H7 (cell line): ENCODE measurements at regions not wholly inside any gene's neighbourhood (a gene's known extent, or its start where the extent isn't known, plus 50 kb on each side); places are given as distances from the start of the nearest gene placed in this dataset.
"Not testable (repeated sequence)": the region's sequence is repeated elsewhere in the genome, so short reads cannot be mapped to it uniquely, and the experiment has no call there.

Experiments
- DNase-seq: peaks from one replicate; pipeline ENCODE4 v3.0.0; 2012
- H3K27me3 ChIP-seq: 2 replicates; pipeline ENCODE4 v1.6.0; 2011; ENCODE audit warnings: mild to moderate bottlenecking, low read length; ENCODE audit not compliant: control insufficient read depth, insufficient read depth
- H3K36me3 ChIP-seq: replicated peaks from 2 replicates; pipeline ENCODE4 v1.5.1; 2011; ENCODE audit warnings: low read length; ENCODE audit not compliant: control insufficient read depth, insufficient read depth
- H3K4me3 ChIP-seq: 2 replicates; pipeline ENCODE4 v1.5.1; 2011; ENCODE audit warnings: low read depth, mild to moderate bottlenecking, control low read depth, low read length, moderate library complexity; ENCODE audit not compliant: insufficient read depth

DNA sequence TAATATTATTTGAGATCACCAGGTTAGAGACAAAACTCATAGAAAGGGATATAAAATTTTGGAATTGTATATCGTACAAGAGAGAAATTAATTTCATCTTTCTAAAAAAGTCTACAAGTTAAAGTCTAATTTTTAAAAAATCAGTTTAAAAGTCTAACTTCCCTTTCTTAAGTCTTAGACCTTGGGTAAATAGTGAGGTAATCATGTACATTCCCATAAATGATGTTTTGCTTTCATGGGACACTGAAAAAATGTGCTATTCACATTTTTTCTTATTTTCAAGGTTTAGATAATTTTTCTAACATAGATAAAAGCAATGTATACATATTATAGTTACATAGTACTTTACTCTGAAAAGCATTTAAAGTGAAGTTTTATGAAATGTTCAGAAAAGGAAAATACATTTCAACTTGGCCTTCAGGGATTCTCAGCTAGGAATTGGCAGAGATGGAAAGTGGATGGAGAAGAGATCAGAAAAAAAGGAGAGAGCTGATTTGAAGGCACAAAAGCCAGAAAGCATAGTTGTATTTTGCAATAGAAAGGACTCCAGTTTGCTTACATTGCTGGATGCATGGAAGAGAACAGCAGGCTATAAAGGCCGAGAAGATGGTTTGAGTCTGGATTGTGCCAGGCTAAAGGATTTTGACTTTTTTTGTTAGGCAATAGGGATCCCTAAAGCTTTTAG, 194.0 kb downstream of the CASP12 start:
- no peak overlapping the region for H3K4me3 ChIP-seq

DNA sequence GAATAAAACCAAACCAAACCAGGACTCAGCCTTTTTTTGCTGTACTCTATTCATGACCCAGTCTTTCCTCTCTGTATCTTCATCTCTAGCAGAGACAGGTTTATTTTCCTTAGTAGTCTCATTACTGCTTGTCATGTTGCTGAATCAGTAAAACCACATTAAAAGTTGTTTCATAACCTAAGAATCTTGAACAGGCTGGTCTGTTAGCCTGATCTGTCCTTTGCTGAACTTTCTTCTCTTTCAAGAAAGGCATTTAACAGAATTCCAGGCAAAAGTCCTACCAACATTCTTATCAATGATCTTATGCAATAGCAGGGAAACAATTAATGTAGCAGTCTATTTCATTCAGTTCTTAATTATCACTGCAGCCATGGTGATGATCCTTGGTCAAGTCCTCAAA, 197.7 kb downstream of the CASP12 start:
- Histone ChIP-seq H3K36me3 (no peaks in the 10 kb centered on the region), H3K27me3 (no peaks in the 10 kb centered on the region), H3K4me3 (no peak overlapping the region)
- no peak for DNase-seq

More for the DNA sequence above, 194.0 kb downstream of the CASP12 start:
- H3K27me3 ChIP-seq, result no peaks in the 10 kb centered on the region
- no peak for DNase-seq
- no peaks in the 10 kb centered on the region for H3K36me3 ChIP-seq

DNA sequence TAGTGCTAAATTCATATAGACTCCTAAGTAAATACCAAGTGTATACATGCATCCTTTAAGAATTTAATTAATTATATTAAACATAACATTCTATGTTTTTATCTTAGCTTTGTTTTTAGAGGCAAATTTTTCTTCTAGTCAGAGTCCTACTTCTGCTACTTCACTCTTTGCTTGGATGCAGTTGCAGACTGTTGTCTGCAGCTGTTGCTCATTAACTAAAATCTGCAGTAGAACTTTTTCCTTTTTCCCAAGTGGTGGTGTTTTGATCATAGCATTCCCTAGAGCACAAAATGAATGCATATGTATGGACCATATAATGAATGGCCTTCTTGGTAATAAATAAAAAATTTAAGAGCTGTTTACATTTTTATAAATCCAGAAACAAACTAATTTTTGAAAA, 198.3 kb downstream of the CASP12 start:
- no peaks in the 10 kb centered on the region for H3K27me3 ChIP-seq
- no peaks in the 10 kb centered on the region for H3K36me3 ChIP-seq
- no peak for DNase-seq
- no peak overlapping the region for H3K4me3 ChIP-seq

DNA sequence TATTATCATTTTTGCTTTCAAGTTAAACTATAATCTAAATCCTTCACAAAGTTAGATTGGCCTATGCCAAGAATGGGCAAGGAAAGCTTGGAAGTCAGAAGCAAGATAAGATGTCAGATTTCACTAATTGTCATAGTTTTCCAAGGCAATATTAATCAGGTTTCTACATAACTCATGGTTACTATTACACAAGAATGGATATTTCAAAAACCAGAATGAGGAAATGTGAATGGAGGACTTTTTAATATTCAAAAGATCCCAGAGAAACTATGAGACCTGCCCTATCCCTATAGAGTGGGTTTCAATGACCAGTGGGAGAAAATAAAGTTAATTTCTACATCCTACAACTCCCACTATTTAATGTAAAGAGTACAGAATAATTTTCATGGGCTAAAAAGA, 203.2 kb downstream of the CASP12 start:
- Histone ChIP-seq H3K36me3 (no peaks in the 10 kb centered on the region), H3K27me3 (no peaks in the 10 kb centered on the region), H3K4me3 (no peak overlapping the region)
- no peak for DNase-seq

DNA sequence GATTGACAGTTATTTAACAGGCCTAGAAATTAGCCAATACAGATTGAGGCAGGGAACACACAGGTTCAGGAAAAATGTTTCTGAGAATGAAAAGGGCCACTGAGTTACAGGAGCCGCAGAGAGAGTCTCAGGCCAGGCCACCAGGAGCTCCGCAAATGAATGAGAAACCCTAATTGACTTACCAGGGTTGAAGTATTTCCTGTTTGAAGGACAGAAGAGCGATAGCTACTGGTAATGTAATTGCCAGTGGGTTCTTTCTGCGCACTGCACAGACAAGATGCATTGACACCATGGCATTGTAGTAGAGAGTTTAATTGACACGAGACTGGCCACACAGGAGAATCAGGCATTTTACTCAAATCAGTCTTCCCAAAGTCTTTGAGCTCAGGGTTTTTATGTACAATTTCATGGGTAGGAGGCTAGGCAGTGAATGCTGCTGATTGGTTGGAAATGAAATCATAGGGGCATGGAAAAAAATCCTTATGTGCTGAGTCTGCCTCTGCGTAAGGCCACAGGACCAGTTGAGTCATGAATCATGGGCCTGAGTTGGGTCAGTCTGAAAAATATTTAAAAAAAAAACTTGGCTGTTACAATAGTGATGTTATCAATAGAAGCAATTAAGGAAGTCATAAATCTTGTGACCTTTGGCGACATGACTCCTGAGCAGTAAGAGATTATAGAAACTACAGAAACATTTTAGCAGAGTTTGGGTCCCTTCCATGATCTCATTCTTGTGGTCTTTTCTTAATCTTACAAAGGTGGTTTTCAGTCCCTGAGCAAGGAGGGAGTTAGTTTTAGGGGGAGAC, 203.8 kb downstream of the CASP12 start:
- DNase-seq, result no peak
- Histone ChIP-seq H3K36me3 (no peaks in the 10 kb centered on the region), H3K4me3 (no peak overlapping the region), H3K27me3 (no peaks in the 10 kb centered on the region)

DNA sequence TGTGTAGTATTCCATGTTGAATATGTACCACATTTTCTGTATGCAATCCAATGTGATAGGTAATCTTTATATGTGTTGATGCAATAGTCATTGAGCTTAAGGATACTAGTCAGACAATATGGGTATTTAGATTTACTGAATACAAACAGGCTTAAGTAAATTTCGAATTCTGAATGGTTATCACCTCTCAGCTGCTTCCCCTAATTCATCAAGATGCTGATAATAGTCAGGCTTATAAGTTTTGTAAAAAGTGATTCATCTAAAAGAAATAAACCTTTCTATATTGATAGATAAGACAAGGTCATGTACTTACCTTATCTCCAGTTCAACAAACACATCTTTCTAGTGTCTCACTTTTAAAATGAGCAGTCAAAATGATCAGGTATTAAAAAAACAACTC, 205.5 kb downstream of the CASP12 start:
- H3K36me3 ChIP-seq, result no peaks in the 10 kb centered on the region
- no peak overlapping the region for H3K4me3 ChIP-seq
- no peaks in the 10 kb centered on the region for H3K27me3 ChIP-seq
- no peak for DNase-seq

DNA sequence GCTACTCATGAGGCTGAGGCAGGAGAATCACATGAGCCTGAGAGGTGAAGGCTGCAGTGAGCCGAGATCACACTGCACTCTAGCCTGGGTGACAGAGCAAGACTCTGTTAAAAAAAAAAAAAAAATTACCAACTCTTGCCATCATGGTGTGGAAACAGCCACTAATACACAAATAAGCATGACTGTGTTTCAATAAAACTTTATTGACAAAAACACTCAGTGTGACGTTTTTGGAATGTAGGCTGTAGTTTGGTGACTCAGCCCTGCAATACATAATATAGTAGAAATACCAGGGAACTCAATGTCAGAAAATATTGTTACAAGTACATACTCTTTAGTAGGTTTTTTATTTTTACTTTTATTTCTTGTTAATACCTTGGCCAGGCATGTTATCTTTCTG, 207.1 kb downstream of the CASP12 start:
- Histone ChIP-seq H3K27me3 (no peaks in the 10 kb centered on the region), H3K4me3 (no peak overlapping the region), H3K36me3 (no peaks in the 10 kb centered on the region)
- no peak for DNase-seq

DNA sequence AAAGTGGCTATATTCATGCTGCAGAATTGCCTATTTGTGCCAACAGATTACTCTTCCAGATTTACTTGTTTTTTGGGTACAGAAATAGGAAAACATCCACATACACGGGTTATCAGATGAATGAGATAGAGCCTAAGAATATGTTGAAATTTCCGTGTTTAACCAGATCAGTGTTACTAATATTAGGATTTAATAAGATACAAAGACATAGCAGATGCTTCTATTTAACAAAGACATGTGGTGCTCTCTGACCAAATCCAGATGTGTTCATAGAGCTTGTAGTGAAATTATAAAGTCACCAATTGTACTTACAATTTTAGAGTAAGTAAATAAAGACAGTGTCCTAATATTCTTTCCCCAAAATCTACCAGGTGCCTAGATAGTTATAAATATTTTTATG, 208.0 kb downstream of the CASP12 start:
- Histone ChIP-seq H3K36me3 (no peaks in the 10 kb centered on the region), H3K4me3 (no peak overlapping the region), H3K27me3 (no peaks in the 10 kb centered on the region)
- DNase-seq, result no peak

DNA sequence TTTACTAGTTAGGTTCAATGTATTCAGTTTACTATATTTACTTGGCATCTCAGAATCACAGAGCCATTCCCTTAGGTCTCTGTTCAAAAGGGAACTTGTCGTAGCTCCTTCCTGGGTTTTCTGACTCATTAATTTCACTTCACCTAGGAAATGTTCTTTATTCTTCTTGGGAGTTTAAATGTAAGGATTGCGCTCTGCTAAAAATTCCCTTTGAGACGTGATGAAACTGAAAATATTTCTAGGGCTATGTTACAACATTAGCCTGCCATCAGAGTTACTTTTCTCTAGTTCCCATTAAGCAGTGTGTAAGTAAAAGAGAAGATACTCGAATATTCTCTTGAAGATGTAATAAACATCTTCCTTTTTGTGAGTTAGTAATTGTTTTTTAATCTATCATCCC, 209.5 kb downstream of the CASP12 start:
- DNase-seq, result no peak
- no peaks in the 10 kb centered on the region for H3K36me3 ChIP-seq
- no peaks in the 10 kb centered on the region for H3K27me3 ChIP-seq

DNA sequence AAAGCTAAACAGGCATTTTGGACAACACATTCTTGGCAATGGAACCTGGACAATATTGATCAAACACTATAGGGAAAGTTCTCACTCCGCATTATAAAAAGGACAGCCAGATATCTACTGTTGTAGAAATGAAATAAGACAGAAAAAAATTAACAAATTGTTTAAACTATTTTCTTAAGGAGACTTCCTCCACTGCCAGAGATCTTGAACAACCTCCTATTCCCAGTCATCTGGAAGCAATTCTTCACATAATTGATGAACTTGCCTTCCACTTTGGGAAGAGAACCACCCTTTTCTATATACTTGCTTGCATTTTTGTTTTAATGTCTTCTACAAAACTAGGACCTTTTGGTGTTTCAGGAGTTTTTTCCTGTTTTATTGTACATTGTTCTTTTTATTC, 216.1 kb downstream of the CASP12 start:
- H3K36me3 ChIP-seq, result no peaks in the 10 kb centered on the region
- no peak overlapping the region for H3K4me3 ChIP-seq
- no peak for DNase-seq
- H3K27me3 ChIP-seq, result no peaks in the 10 kb centered on the region

More for the DNA sequence above, 209.5 kb downstream of the CASP12 start:
- H3K4me3 ChIP-seq, result no peak overlapping the region

DNA sequence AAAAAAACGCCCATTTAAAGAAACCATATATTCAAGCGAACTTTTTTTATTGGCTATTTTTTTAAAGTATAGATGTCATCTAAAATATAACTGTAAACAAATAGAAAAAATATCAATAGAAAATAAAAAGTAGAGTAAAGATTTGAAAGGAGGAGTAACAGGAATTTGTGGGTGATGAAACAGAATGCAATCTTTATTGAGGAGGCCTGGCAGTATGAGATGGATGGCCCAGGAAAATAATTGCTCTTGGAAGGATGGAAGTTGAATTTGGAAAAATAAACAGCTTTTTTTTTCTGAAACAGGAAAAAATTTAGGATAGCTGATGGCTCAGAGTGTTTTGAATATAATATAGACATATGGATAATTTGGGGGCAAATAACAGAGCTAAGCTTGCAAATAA, 219.0 kb downstream of the CASP12 start:
- no peaks in the 10 kb centered on the region for H3K36me3 ChIP-seq
- no peak overlapping the region for H3K4me3 ChIP-seq
- no peak for DNase-seq
- H3K27me3 ChIP-seq, result no peaks in the 10 kb centered on the region

DNA sequence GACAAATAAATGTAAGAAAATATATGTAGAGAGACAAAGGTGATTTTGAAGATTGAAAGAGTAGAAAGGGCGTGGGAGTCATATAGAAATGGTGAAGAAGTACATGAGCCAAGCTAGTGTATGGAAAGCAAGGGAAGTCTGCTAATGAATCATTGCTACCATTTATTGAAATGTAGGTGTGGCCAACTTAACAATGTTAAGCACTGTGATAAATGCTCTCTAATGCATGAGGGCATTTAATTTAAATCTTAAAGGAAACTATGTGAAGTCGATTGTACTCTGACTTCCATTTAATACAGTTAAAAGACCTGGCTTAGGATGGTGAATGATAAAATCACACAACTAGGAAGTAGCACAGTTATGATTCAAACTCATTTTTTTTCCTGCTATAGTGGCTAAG, 219.9 kb downstream of the CASP12 start:
- no peaks in the 10 kb centered on the region for H3K36me3 ChIP-seq
- H3K27me3 ChIP-seq, result no peaks in the 10 kb centered on the region
- DNase-seq, result no peak
- H3K4me3 ChIP-seq, result no peak overlapping the region

DNA sequence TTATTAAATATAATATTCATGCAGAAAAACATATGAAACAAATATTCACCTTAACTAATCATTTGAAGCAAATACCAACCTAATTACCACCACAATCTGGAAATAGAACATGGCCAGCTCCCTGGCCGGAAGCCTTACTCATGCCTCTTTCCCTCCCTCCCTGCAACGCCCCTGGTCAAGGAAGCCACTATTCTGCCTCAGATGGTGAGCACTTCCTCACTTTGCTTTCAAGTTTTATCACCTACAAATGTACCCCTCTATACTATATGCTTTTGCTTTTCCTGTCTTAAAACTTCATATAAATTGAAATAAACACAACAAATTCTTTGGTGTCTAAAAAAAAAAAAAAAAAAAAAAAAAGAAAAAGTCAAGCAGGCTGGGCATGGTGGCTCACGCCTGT, 221.2 kb downstream of the CASP12 start:
- H3K4me3 ChIP-seq, DNase-seq, H3K36me3 ChIP-seq: not testable (repeated sequence)

DNA sequence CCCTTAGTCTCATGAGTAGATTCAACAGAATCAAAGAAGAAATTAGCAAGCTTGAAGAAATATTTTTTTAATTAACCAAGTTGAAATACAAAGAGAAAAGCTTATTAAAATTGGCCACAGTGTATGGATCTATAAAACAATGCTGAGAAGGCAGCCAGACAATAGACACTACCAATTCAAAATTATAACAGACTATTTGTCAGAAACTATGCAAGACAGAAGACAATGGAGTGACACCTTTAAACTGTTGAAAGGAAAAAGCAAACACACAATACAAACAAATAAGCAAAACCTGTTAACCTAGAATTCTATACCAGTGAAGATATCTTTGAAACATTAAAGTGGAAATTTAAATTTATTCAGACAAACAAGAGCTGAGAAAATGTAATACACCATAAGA, 225.4 kb downstream of the CASP12 start:
- H3K4me3 ChIP-seq, result no peak overlapping the region
- H3K27me3 ChIP-seq, result no peaks in the 10 kb centered on the region
- no peaks in the 10 kb centered on the region for H3K36me3 ChIP-seq
- no peak for DNase-seq

More for the DNA sequence above, 221.2 kb downstream of the CASP12 start:
- H3K27me3 ChIP-seq, result not testable (repeated sequence)

DNA sequence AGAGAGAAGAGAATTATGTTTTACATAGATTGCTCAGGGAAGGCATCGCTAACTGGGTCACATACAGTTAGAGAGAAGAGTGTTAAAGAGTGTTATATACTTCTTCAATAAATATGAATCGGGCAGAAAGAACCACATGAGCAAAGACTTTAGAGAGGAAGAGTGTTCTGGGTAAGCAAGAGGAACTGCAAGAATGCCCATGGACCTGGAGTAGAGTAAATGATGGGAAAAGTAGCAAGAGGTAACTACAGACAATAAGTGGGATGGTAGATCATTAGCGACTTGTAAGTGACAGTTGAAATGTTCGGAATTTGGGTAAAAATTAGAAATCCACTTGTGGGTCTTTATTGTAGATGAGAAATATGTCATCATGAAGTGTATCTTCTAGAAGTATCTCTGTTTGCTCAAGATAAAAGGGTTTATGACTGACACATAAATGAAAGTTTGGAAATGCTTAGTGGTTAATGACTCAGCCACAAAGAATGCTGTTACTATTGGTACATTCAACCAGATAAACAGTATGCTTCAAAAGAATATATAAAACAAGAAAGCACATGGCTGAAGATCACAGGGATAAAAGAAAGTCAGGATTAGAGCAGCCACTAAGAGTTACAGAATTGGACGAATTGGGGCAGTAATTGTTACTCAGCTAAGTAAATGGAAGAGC, 229.3 kb downstream of the CASP12 start:
- Histone ChIP-seq H3K36me3 (no peaks in the 10 kb centered on the region), H3K27me3 (no peaks in the 10 kb centered on the region), H3K4me3 (no peak overlapping the region)
- no peak for DNase-seq
